ENCODE measurements at regions not wholly inside any gene's neighbourhood (a gene's known extent, or its start where the extent isn't known, plus 50 kb on each side); places are given as distances from the start of the nearest gene placed in this dataset.
"Not testable (repeated sequence)": the region's sequence is repeated elsewhere in the genome, so short reads cannot be mapped to it uniquely, and the experiment has no call there.

GRCh38 chr4:37771771-37772170 is 54.7 kb upstream of the PGM2 start:
- no peak for DNase-seq

- no peak for DNase-seq
Observed at GRCh38 chr4:37770016-37770415, 56.5 kb upstream of the PGM2 start.

GRCh38 chr4:37769391-37769989 is 57.0 kb upstream of the PGM2 start:
- DNase-seq: no peak

DNA sequence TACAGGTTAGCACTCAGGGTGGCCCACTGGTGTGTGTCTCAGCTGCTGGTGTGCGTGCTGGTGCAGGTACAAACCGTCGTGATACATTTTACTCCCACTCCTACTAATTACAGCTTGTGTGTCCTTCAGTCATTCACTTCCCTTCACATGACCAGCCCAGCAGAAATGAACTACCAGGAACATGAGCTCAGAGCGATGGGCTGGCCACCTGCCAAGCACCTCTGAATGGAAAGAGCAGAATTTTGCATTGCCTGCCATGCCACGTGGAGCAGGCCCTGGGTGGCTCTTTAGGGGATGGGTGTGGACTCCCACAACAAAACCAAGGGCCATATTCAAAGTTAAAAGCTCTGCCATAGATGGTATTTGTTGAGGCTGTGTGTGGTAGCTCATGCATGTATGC is 58.9 kb upstream of the PGM2 start:
- peak; percentile 20 for DNase-seq

GRCh38 chr4:37767019-37767418 is 59.5 kb upstream of the PGM2 start:
- DNase-seq: no peak

GRCh38 chr4:37765741-37766140 is 60.7 kb upstream of the PGM2 start:
- DNase-seq: no peak

DNA sequence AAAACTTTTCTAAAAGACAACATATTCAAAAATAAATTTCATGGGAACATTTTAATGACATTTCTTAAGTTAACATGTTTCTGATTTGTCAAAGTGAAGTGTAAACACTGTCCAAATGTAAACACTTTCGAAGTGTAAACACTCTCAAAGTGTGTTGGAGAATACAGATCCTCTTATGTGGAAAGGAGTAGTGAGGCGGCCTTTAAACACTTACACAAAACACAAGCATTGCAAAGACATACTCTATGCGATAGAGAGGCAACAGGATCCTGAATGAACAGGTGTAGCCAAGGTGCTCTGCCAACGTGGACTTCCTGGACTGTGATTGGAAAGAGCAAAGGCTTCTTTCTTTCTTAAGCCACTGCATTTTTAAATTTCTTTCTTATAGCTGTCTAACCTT is 62.7 kb upstream of the PGM2 start:
- no peak for DNase-seq

GRCh38 chr4:37762991-37763368 is 63.5 kb upstream of the PGM2 start:
- no peak for DNase-seq

- DNase-seq: no peak
Observed at GRCh38 chr4:37762294-37762990, 64.0 kb upstream of the PGM2 start.

GRCh38 chr4:37760840-37761239 is 65.6 kb upstream of the PGM2 start:
- no peak for DNase-seq

- DNase-seq: no peak
Observed at GRCh38 chr4:37759833-37760232, 66.7 kb upstream of the PGM2 start.

- no peak for DNase-seq
Observed at GRCh38 chr4:37758226-37758625, 68.3 kb upstream of the PGM2 start.

DNA sequence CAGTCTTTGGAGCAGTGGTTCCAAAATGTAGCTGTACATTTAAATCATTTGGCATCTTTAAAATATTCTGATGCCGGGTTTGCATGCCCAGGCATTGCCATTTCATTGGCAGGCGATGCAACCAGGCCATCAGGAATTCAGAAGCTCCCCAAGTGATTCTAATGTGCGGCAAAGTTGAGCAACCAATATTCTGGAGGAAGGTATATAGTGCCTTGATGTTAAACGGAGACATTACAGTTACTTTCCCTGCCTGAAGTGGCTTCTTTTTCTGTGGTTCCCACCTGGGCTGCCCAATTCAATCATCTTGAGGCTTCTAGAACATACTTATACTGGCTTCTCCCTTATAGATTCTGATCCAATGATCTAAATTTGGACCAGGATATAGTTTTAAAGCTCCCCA is 68.7 kb upstream of the PGM2 start:
- no peak for DNase-seq

GRCh38 chr4:37757121-37757520 is 69.4 kb upstream of the PGM2 start:
- DNase-seq: no peak

- no peak for DNase-seq
Observed at GRCh38 chr4:37754410-37755185, 68.4 kb upstream of the RELL1 start.

DNA sequence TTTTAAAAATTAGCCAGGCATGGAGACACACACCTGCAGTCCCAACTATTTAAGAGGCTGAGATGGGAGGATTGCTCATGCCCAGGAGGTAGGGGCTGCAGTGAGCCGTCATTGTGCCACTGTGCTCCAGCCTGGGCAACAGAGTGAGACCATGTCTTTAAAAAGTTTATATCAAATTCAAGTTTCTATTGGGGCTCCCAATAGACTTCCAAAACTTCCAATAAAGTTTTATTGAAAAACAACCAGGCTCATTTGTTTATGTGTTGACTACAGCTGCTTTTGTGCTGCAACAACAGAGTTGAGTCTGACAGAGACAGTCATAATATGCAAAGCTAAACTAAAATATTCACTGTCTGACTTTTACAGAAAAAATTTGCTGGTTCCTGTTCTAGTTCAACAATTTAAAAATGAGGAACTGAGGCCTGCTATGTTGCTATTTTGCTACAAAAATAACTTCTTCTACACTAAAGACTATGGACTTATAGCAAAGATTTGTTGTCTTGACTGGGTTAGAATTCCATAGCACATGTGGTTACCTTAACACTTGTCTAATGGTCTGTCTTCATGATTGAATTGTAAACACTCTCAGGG is 63.3 kb upstream of the RELL1 start:
- DNase-seq: no peak

DNA sequence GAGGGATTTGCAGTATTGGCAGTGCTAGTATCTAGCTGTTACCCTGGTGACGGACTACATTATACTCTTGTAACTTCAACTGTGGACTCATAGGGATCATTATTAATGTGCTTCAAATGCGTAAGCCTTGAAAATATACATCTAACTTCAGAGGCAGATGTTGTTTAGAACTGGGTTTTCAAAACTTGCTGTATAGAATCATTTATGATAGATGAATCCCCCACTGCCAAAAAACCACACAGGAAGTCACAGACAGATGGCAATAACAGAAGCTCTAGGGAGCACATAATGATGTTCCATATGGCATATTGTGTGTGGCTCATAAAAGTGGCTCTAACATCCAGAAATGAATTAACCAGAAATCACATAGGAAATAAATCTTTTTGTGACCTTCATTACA is 62.3 kb upstream of the RELL1 start:
- peak; percentile 95 for DNase-seq

DNA sequence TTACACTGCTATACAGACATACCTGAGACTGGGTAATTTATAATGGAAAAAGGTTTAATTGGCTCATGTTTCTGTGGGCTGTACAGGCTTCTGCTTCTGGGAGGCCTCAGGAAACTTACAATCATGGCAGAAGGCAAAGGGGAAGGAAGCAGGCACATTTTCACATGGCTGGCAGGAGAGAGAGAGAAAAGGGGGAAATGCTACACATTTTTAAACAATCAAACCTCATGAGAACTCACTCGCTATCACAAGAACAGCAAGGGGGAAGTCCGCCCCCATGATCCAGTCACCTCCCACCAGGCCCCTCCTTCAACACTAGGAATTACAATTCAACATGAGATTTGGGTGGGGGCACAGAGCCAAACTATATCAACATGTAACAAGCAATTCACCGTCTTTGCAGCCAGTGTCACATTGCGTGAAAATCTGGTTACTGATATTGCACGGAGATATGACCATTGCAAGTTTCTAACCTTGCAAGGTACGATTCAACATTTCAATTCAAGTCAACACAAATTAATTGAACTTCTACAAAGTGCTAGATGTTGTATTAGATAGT is 61.7 kb upstream of the RELL1 start:
- peak; percentile 74 for DNase-seq

- DNase-seq: not testable (repeated sequence)
Observed at GRCh38 chr4:37746852-37747251, 60.7 kb upstream of the RELL1 start.

GRCh38 chr4:37745946-37746345 is 59.8 kb upstream of the RELL1 start:
- DNase-seq: no peak

DNA sequence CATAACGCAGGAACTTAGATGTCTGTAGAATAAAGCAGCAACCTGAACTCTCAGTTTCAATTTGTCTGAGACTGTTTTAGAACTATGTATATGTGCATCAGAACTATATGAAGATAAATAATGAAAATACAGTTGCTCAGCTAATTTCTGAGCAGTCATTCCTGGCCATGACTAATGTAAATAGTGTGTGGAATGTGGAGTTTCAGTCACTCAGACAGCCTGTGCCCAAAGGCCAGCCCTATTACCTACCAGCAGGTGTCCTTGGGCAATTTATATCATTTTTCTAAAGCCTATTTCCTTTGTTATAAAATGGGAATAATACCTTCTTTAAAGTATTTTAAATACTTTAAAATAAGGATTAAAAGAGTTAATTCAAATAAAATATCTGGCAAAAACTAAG is 56.0 kb upstream of the RELL1 start:
- no peak for DNase-seq

- DNase-seq: no peak
Observed at GRCh38 chr4:37741564-37741963, 55.4 kb upstream of the RELL1 start.

DNA sequence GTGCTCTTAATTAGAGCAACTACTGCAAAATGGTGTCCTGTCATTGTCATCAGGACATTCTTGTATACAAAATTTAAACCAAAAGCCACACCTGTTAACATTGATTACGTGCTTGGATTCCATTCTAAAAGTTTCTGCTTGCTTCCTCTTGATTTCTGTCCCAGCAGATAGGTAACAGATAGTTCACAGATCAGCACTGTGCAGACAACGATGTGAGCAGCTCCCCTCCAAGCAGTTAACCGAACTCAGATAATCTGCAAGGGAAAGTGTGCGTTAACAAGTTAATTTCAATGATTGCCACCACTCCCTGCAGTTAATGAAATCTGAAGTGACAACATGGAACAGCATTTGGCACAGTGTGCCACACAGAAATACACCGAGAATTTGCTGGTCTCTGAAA is 54.4 kb upstream of the RELL1 start:
- no peak for DNase-seq

DNA sequence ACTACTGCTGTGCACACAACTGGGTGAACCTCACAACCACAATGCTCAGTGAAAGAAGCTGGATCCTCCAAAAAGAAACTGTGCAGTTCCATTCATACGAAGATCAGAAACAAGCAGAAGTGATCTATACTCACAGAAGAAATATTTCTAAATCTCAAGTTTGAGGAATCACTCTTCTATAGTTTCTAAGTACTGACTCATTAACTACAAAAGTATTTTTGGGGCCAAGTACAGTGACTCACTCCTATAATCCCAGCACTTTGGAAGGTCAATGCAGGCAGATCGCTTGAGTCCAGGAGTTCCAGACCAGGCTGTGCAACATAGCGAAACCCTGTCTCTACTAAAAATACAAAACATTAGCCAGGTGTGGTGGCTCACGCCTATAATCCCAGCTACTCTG is 51.3 kb upstream of the RELL1 start:
- no peak for DNase-seq

Data from NCI-H1694 (cell line).